ENCODE measurements at regions not wholly inside any gene's neighbourhood (a gene's known extent, or its start where the extent isn't known, plus 50 kb on each side); places are given as distances from the start of the nearest gene placed in this dataset.

GRCh38 chr2:235105821-235106359, 154.1 kb downstream of the SH3BP4 start (continued):
- TF ChIP-seq KDM1A (IDR thresholded peaks at IDR 0.05; ENCODE audit: borderline replicate concordance, low read length) = no peak
- no peak for TF ChIP-seq NRF1 (IDR thresholded peaks at IDR 0.05; ENCODE audit: low read depth, low read length)
- no peak for TF ChIP-seq E2F6 (IDR thresholded peaks at IDR 0.05)
- no peak for TF ChIP-seq CBX8 (IDR thresholded peaks at IDR 0.05; ENCODE audit: borderline replicate concordance, low read depth, low read length)
- no peak for TF ChIP-seq ATF2 (IDR thresholded peaks at IDR 0.05; ENCODE audit: low read length)
- no peak for TF ChIP-seq NANOG (IDR thresholded peaks at IDR 0.05; ENCODE audit: insufficient read depth, low read depth, low read length, poor library complexity, severe bottlenecking)
- TF ChIP-seq GABPA (IDR thresholded peaks at IDR 0.05; ENCODE audit: borderline replicate concordance, insufficient read depth, low read length) = no peak
- TF ChIP-seq CEBPB (IDR thresholded peaks at IDR 0.05; ENCODE audit: low read depth, low read length) = no peak
- TF ChIP-seq CTBP2 (IDR thresholded peaks at IDR 0.05; ENCODE audit: borderline replicate concordance, insufficient read depth, insufficient read length, low read length) = no peak
